SU-DHL-6 (cell line): ENCODE measurements at regions not wholly inside any gene's neighbourhood (a gene's known extent, or its start where the extent isn't known, plus 50 kb on each side); places are given as distances from the start of the nearest gene placed in this dataset.
"Not testable (repeated sequence)": the region's sequence is repeated elsewhere in the genome, so short reads cannot be mapped to it uniquely, and the experiment has no call there.

Experiments used
- H2AFZ ChIP-seq: fragments of 200-600 bp; sonication (generic); 2 replicates; pipeline ENCODE4 v1.6.1; 2014; ENCODE audit warnings: low read depth, mild to moderate bottlenecking, moderate library complexity, mixed read lengths, antibody characterized with exemption, low read length; ENCODE audit not compliant: severe bottlenecking
- H3F3A ChIP-seq: fragments of 200-600 bp; shearing (Covaris generic); 2 replicates; pipeline ENCODE4 v1.6.0; 2016; ENCODE audit warnings: antibody characterized with exemption, mild to moderate bottlenecking; ENCODE audit not compliant: insufficient read depth
- H3K27ac ChIP-seq: fragments of 200-600 bp; sonication (generic); 2 replicates; pipeline ENCODE4 v1.5.1; 2016; ENCODE audit warnings: low read depth, mild to moderate bottlenecking, low read length, moderate library complexity, mixed read lengths
- H3K27me3 ChIP-seq: fragments of 200-600 bp; sonication (generic), shearing (Covaris generic); 2 replicates; pipeline ENCODE4 v1.6.0; 2014; ENCODE audit warnings: mild to moderate bottlenecking, low read length
- H3K36me3 ChIP-seq: fragments of 200-600 bp; sonication (generic); 2 replicates; pipeline ENCODE4 v1.6.1; 2014; ENCODE audit warnings: mild to moderate bottlenecking, low read length, mixed read lengths
- H3K4me2 ChIP-seq: fragments of 300-600, 200-600 bp; shearing (Covaris generic), sonication (generic); 2 replicates; pipeline ENCODE4 v1.6.0; 2014; ENCODE audit warnings: low read length, low read depth, mild to moderate bottlenecking; ENCODE audit not compliant: poor library complexity, severe bottlenecking
- H3K4me3 ChIP-seq: fragments of 200-600 bp; sonication (generic); 2 replicates; pipeline ENCODE4 v1.5.1; 2014; ENCODE audit warnings: antibody characterized with exemption, low read length, mild to moderate bottlenecking, mixed read lengths; ENCODE audit not compliant: insufficient read depth, poor library complexity, severe bottlenecking
- H3K79me2 ChIP-seq: fragments of 200-600 bp; sonication (generic); 2 replicates; pipeline ENCODE4 v1.6.1; 2014; ENCODE audit warnings: mild to moderate bottlenecking, low read length, moderate library complexity; ENCODE audit not compliant: insufficient read depth
- H3K9ac ChIP-seq: fragments of 200-600 bp; sonication (generic); 2 replicates; pipeline ENCODE4 v1.7.0; 2014; ENCODE audit warnings: mild to moderate bottlenecking, low read length
- H3K9me2 ChIP-seq: fragments of 200-600 bp; sonication (generic); replicated peaks from 2 replicates; pipeline ENCODE4 v1.6.1; 2014; ENCODE audit warnings: low read length; ENCODE audit not compliant: insufficient read depth
- H3K9me3 ChIP-seq: fragments of 200-600 bp; sonication (generic); 2 replicates; pipeline ENCODE4 v1.6.1; 2014; ENCODE audit warnings: low read length, mixed read lengths; ENCODE audit not compliant: insufficient read depth
- H4K20me1 ChIP-seq: fragments of 200-600 bp; sonication (generic); 2 replicates; pipeline ENCODE4 v1.6.1; 2014; ENCODE audit warnings: low read depth, mild to moderate bottlenecking, antibody characterized with exemption, low read length, moderate library complexity, mixed read lengths

- not testable (repeated sequence) for H3K4me3 ChIP-seq, H2AFZ ChIP-seq, H4K20me1 ChIP-seq, H3K9me3 ChIP-seq, H3F3A ChIP-seq, H3K27ac ChIP-seq, H3K36me3 ChIP-seq, H3K9me2 ChIP-seq, H3K9ac ChIP-seq, H3K79me2 ChIP-seq, H3K4me2 ChIP-seq, H3K27me3 ChIP-seq
Observed at GRCh38 chr1:120239351-120239750, 63.0 kb upstream of the SEC22B start.

GRCh38 chr1:120238867-120239266, 62.5 kb upstream of the SEC22B start:
- not testable (repeated sequence) for H3K9ac ChIP-seq

GRCh38 chr1:120233661-120234018, 57.3 kb upstream of the SEC22B start:
- H3K4me2 ChIP-seq, H3K9me2 ChIP-seq, H3K9me3 ChIP-seq, H4K20me1 ChIP-seq, H3F3A ChIP-seq, H3K4me3 ChIP-seq, H3K79me2 ChIP-seq, H3K27me3 ChIP-seq, H2AFZ ChIP-seq, H3K9ac ChIP-seq, H3K27ac ChIP-seq, H3K36me3 ChIP-seq: not testable (repeated sequence)

More at GRCh38 chr1:120238867-120239266, 62.5 kb upstream of the SEC22B start:
- not testable (repeated sequence) for H3K9me3 ChIP-seq, H2AFZ ChIP-seq, H3K27ac ChIP-seq, H3K79me2 ChIP-seq, H3K9me2 ChIP-seq, H3K36me3 ChIP-seq, H3K4me2 ChIP-seq, H3K27me3 ChIP-seq, H3K4me3 ChIP-seq, H4K20me1 ChIP-seq, H3F3A ChIP-seq

DNA sequence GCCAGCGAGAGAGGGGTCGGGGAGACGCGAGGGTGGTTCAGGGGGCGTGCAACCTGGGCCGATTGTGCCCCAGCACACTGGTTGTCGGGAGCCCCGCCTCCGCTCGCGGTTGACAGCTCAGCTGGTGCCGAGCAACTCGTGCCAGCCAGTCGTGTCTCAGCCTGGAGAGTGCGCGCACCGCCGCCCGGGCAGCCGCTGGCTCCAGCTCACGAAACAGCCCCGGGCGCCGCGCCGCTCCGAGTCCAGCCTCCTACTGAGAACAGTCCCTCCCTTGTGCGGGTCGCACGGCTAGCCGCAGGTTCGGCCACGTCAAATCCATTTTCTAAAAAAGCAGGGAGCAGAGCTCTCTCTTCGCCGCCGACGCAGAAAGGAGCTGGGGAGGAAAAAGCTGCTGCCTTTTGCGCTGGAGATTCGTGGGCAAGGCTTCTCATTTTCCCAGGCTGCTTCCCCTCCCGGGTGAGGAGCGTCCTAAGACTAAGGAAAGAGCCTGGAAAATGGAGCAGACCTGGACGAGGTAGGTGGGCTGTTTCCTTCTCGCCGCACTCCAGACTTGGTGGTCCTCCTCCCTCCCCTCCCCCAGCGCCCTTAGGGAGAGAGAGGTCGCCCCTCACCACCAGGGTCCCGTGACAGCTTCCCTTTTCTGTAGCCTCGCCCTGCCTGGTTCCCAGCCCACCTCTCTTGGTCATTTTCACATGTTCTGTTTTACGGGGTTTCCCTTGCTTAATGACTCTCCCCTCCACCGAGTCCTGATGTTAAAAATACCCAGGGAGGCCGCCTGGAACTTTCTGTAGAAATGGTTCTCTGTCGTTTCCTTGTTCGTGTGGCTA, 56.7 kb upstream of the SEC22B start:
- H3K27me3 ChIP-seq, H2AFZ ChIP-seq, H3F3A ChIP-seq, H3K4me3 ChIP-seq, H3K36me3 ChIP-seq, H3K9me2 ChIP-seq, H3K79me2 ChIP-seq, H3K9me3 ChIP-seq, H4K20me1 ChIP-seq, H3K4me2 ChIP-seq, H3K27ac ChIP-seq, H3K9ac ChIP-seq: not testable (repeated sequence)

DNA sequence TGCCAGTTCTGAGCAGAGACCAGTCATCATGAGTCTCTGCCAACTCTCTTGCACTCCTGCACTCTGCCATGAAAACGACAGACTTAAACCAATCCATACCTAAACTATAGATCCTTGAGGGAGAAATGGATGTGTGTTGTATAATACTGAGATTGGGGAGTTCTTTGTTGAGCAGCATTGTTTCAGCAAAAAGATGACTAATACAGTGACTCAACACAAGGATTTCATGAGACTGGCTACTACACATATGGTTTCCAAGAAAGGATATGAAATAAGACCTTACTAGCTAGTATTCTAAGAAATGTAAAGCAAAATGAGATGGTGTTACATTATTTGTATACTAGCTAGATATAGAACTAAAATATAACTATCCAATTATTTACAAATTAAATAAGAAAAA, 53.5 kb upstream of the SEC22B start:
- not testable (repeated sequence) for H3K9me3 ChIP-seq, H3K36me3 ChIP-seq, H2AFZ ChIP-seq, H3K4me2 ChIP-seq, H3F3A ChIP-seq, H3K79me2 ChIP-seq, H4K20me1 ChIP-seq, H3K9me2 ChIP-seq, H3K9ac ChIP-seq, H3K27me3 ChIP-seq, H3K4me3 ChIP-seq, H3K27ac ChIP-seq
